HG02610 (cell line): ENCODE measurements at regions not wholly inside any gene's neighbourhood (a gene's known extent, or its start where the extent isn't known, plus 50 kb on each side); places are given as distances from the start of the nearest gene placed in this dataset.

ENCODE experiments used
- ATAC-seq: cut with Tn5 transposase; IDR thresholded peaks from one replicate; pipeline ENCODE4 v1.9.1; 2021; ENCODE audit warnings: mild to moderate bottlenecking, moderate library complexity; ENCODE audit not compliant: unreplicated experiment

GRCh38 chr20:39152742-39153141 is 190.6 kb downstream of the DHX35 start:
- ATAC-seq: no peak

GRCh38 chr20:39152126-39152525 is 190.0 kb downstream of the DHX35 start:
- ATAC-seq: no peak

GRCh38 chr20:39150501-39150900 is 188.4 kb downstream of the DHX35 start:
- ATAC-seq: no peak

- ATAC-seq: no peak
These were observed 184.2 kb downstream of the DHX35 start for GRCh38 chr20:39146394-39146793.

- ATAC-seq: no peak
These were observed 183.8 kb downstream of the DHX35 start for GRCh38 chr20:39145921-39146320.

- no peak for ATAC-seq
These were observed 182.6 kb downstream of the DHX35 start for GRCh38 chr20:39144757-39145156.

- ATAC-seq: no peak
These were observed 180.4 kb downstream of the DHX35 start for GRCh38 chr20:39142407-39143096.

GRCh38 chr20:39137299-39137698 is 175.2 kb downstream of the DHX35 start:
- ATAC-seq: no peak

GRCh38 chr20:39136798-39137197 is 174.7 kb downstream of the DHX35 start:
- no peak for ATAC-seq

GRCh38 chr20:39135885-39136544 is 173.9 kb downstream of the DHX35 start:
- no peak for ATAC-seq

GRCh38 chr20:39133201-39133600 is 171.1 kb downstream of the DHX35 start:
- no peak for ATAC-seq

- no peak for ATAC-seq
These were observed 170.4 kb downstream of the DHX35 start for GRCh38 chr20:39132511-39132910.

GRCh38 chr20:39132093-39132492 is 169.9 kb downstream of the DHX35 start:
- ATAC-seq: no peak

GRCh38 chr20:39130627-39131026 is 168.5 kb downstream of the DHX35 start:
- no peak for ATAC-seq

- no peak for ATAC-seq
These were observed 167.4 kb downstream of the DHX35 start for GRCh38 chr20:39129523-39129922.

- no peak for ATAC-seq
These were observed 161.9 kb downstream of the DHX35 start for GRCh38 chr20:39124064-39124463.

GRCh38 chr20:39123185-39123557 is 161.0 kb downstream of the DHX35 start:
- no peak for ATAC-seq

- ATAC-seq: no peak
These were observed 155.3 kb downstream of the DHX35 start for GRCh38 chr20:39117491-39117890.

- no peak for ATAC-seq
These were observed 153.9 kb downstream of the DHX35 start for GRCh38 chr20:39116020-39116419.

- no peak for ATAC-seq
These were observed 150.1 kb downstream of the DHX35 start for GRCh38 chr20:39112178-39112743.

- ATAC-seq: no peak
These were observed 149.4 kb downstream of the DHX35 start for GRCh38 chr20:39111359-39112177.

GRCh38 chr20:39110819-39111136 is 148.6 kb downstream of the DHX35 start:
- no peak for ATAC-seq
